ENCODE measurements at regions not wholly inside any gene's neighbourhood (a gene's known extent, or its start where the extent isn't known, plus 50 kb on each side); places are given as distances from the start of the nearest gene placed in this dataset.

DNA sequence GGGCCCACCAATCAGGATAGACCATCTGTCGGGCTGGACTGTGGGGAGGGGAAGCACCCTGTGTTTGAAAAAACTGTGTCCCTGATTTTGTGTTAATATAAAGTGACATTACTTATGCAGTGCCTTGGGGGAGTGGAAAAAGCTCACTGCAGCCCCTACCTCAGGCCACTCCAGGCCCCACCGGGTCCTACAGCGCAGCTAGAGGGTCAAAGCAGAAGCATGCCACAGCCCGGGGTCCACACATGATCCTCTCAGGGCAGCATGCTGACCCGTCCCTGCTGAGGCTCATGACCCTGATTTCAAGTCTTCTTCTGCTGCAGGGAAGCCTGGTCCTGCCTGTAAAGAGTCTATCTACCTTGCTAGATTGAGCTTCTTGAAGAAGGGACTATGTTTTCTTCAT lies 133.0 kb upstream of the PLCB4 start:
- ATAC-seq (no peak), DNase-seq (no peak)
- Mint-ChIP-seq H3K27ac (no peak overlapping the region), H3K4me3 (no peak overlapping the region), H3K27me3 (no peaks in the 10 kb centered on the region), H3K36me3 (no peaks in the 10 kb centered on the region), H3K4me1 (no peaks in the 10 kb centered on the region), H3K9me3 (ENCODE audit: low read depth) (peaks cover 7% of the 10 kb centered on the region)
- CTCF ChIA-PET: no interaction called here

DNA sequence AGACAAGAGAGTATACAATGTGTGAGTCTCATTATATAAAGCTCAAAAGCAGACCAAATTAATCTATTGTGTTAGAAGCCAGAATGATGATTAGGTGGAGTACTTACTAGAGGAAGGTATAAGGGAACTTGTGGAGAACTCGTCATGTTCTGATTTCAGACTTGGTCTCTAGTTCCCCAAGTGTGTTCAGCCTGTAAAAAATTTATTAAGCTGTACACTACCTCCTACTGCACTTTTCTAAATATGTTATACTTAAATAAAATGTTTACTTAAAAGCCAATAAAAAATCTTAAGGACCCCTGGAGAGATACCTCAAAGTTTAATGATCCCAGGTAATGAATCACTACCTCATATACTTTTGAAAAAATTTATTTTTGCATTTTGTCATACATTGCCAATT lies 130.4 kb upstream of the PLCB4 start:
- Mint-ChIP-seq H3K9me3 (ENCODE audit: low read depth) (peaks cover 7% of the 10 kb centered on the region), H3K36me3 (no peaks in the 10 kb centered on the region), H3K27me3 (no peaks in the 10 kb centered on the region), H3K4me1 (no peaks in the 10 kb centered on the region), H3K4me3 (no peak overlapping the region), H3K27ac (no peak overlapping the region)
- no peak for DNase-seq
- CTCF ChIA-PET: no interaction called here
- ATAC-seq: no peak

DNA sequence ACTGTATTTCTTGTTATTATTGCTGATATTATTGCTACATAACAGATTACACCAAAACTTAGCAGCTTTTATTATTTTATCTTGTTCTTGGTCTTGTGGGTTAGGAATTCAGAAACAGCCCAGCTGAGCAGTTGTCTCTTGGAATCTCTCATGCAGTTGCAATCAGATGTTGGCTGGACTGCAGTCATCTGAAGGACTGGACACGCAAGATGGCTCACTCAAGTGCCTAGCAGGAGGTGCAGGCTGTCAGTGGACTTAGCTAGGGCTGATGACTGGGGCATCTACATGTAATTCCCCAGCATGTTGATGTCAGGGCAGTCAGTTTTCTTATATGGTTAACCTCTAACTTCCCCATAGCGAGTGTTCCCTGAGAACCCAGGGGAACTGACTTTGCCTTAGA lies 128.6 kb upstream of the PLCB4 start:
- CTCF ChIA-PET: no interaction called here
- DNase-seq: no peak
- peaks cover 6% of the 10 kb centered on the region for H3K9me3 Mint-ChIP-seq (ENCODE audit: low read depth)
- no peak for ATAC-seq
- H3K4me3 Mint-ChIP-seq: no peak overlapping the region
- no peak overlapping the region for H3K27ac Mint-ChIP-seq
- no peaks in the 10 kb centered on the region for H3K36me3 Mint-ChIP-seq
- no peaks in the 10 kb centered on the region for H3K4me1 Mint-ChIP-seq
- H3K27me3 Mint-ChIP-seq: no peaks in the 10 kb centered on the region

DNA sequence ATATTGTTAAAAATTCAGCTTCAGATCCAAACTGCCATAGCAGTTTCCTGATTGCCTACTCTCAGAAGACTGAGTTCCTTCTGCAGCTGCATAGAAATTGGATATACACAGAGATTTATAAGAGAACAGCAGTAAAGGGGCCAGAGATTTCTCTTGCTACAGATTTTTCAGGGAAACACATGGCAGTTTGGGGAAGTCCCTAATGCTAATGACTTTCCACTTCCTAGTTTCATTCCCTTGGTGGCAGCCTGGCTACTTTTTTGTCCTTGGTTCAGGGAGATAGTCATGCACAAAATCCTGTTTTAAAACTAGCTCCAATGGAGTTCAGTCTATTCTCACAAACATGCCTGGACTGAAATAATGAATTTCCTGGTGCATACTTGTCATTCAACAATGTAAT lies 125.3 kb upstream of the PLCB4 start:
- no peaks in the 10 kb centered on the region for H3K27me3 Mint-ChIP-seq
- no peaks in the 10 kb centered on the region for H3K4me1 Mint-ChIP-seq
- CTCF ChIA-PET: no interaction called here
- no peak overlapping the region for H3K27ac Mint-ChIP-seq
- no peak overlapping the region for H3K4me3 Mint-ChIP-seq
- ATAC-seq (no peak), DNase-seq (no peak)
- H3K36me3 Mint-ChIP-seq: no peaks in the 10 kb centered on the region
- H3K9me3 Mint-ChIP-seq (ENCODE audit: low read depth): peaks cover 2% of the 10 kb centered on the region

DNA sequence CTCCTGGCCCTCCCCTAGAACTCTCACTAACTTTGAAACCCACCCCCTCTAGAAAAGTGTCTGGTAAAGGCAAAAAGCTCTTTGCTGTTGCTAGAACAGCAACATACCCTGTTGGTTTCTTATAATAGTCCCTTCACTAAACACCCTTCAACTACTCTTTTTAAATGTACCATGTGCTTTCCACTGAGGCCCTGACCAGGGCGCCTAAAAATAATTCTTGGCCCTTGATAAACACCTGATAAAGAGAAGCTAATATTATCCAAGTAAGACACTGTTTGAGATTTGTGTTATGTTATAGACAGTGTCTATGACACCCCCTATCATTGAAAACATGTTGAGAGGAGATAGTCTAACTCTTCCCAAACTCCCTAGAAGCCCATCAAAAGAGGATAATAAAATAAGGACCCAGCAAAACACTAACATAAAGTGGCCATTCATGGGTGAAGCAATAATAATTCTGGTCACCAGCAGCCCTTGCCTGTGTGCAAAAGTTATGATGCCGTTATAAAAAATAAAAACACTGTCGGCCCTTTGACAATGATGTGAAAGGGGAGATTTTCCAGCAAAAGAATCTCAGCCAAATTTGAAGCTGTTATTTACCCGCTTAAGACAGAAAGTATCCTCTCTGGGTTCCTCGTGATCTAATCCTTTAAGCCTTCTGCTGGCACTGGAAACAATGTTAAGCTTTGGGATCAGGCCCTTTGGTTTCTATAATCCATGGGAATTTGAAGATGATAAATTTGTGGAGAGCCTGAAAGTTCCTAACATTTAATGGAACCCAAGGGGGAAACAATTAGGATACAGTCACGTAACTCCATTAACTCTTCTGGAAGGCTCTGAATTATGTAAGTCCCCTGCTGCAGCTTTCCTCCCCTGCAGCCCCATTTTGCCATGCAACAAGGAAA lies 122.6 kb upstream of the PLCB4 start:
- no peak overlapping the region for H3K4me3 Mint-ChIP-seq
- peaks cover 2% of the 10 kb centered on the region for H3K9me3 Mint-ChIP-seq (ENCODE audit: low read depth)
- H3K27ac Mint-ChIP-seq: no peak overlapping the region
- no peak for DNase-seq
- no peak for ATAC-seq
- H3K36me3 Mint-ChIP-seq: no peaks in the 10 kb centered on the region
- H3K27me3 Mint-ChIP-seq: no peaks in the 10 kb centered on the region
- H3K4me1 Mint-ChIP-seq: no peaks in the 10 kb centered on the region
- CTCF ChIA-PET: no interaction called here

DNA sequence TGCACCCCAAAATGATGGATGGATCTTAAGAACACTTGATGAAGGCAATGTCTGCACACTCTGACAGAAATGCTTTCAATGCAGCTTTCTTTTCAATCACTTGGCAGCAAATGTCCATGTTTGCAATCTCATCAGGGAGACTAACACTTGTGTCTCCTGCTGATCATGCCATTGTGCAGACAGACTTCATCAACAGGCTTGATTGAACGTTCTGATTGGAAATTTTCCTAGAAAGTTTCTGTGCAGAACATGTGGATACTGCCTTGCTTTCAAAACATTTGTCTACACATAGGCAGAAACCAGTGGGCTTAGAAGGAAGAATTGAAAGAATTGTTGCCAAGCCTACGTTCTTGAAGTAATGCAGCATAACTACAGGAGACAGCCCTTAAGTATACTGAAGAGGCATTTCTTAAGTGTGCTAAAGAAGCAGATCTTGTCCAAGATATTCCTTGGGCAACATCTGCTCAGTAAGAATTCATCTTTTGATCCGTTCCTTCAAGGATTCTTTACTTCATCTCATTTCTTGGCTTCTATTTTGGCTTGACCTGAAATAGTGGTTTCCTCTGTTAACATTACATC lies 120.4 kb upstream of the PLCB4 start:
- no peak overlapping the region for H3K4me3 Mint-ChIP-seq
- no peaks in the 10 kb centered on the region for H3K4me1 Mint-ChIP-seq
- H3K27me3 Mint-ChIP-seq: no peaks in the 10 kb centered on the region
- CTCF ChIA-PET: no interaction called here
- H3K9me3 Mint-ChIP-seq (ENCODE audit: low read depth): peaks cover 2% of the 10 kb centered on the region
- no peak for DNase-seq
- no peak for ATAC-seq
- no peak overlapping the region for H3K27ac Mint-ChIP-seq
- no peaks in the 10 kb centered on the region for H3K36me3 Mint-ChIP-seq

DNA sequence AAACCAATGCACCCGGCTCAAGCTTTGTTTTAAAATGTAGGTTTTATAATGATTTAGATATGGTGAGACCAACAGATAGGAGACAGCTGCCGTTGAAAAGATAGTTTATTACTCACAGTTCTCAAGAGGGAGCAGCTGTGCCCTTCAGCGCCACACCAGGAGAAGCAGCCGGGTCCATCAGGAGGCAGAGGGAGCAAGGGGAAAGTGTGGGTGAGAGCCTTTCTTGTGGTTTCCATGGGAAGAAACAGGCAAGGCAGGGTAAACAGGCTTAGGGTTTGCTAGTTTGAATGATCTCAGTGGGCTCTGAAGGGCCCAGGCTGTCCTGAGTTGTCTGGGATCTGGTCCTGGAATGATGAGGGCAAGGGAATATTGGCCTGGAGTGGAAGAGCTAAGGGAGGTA lies 117.7 kb upstream of the PLCB4 start:
- no peaks in the 10 kb centered on the region for H3K36me3 Mint-ChIP-seq
- no peaks in the 10 kb centered on the region for H3K27me3 Mint-ChIP-seq
- no peak for DNase-seq
- CTCF ChIA-PET: no interaction called here
- no peak overlapping the region for H3K27ac Mint-ChIP-seq
- no peak overlapping the region for H3K4me3 Mint-ChIP-seq
- H3K4me1 Mint-ChIP-seq: no peaks in the 10 kb centered on the region
- H3K9me3 Mint-ChIP-seq (ENCODE audit: low read depth): peaks cover 2% of the 10 kb centered on the region
- ATAC-seq: no peak

DNA sequence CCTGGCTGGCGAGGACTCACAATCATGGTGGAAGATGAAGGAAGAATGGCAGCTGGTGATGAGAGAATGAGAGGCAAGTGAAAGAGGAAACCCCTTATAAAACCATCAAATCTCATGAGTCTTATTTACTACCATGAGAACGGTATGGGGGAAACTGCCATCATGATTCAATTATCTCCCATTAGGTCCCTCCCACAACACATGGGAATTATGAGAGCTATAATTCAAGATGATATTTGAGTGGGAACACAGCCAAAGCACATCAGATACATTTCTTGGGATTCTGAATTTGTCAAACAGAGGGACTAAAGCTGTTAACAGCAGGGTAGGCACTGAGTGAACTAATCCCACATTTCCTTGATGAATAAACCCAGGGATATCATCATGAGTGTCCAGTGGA lies 116.2 kb upstream of the PLCB4 start:
- CTCF ChIA-PET: no interaction called here
- Mint-ChIP-seq H3K27ac (no peak overlapping the region), H3K4me3 (no peak overlapping the region), H3K4me1 (no peaks in the 10 kb centered on the region), H3K27me3 (no peaks in the 10 kb centered on the region), H3K36me3 (no peaks in the 10 kb centered on the region), H3K9me3 (ENCODE audit: low read depth) (no peaks in the 10 kb centered on the region)
- DNase-seq (no peak), ATAC-seq (no peak)

DNA sequence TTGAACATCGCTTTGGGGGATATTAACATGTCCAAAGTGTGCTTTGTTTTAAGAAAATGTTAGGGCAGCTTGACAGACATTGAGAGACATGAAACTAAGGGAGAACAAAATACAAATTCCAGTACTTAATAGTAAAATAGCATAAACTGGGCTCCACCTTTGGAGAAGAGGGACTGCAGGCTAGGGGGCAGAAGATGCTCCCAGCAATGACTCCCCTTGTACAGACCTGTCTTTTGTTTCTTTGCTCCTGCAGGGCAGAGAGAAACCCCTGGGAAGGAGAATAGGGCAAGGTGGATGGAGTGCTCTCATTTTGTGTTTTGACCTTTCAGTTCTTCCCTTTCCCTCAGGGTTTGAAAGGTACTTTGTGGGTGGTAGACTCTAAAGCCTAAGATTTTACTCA lies 115.6 kb upstream of the PLCB4 start:
- H3K27ac Mint-ChIP-seq: no peak overlapping the region
- DNase-seq (no peak), ATAC-seq (no peak)
- no peak overlapping the region for H3K4me3 Mint-ChIP-seq
- no peaks in the 10 kb centered on the region for H3K9me3 Mint-ChIP-seq (ENCODE audit: low read depth)
- CTCF ChIA-PET: no interaction called here
- no peaks in the 10 kb centered on the region for H3K36me3 Mint-ChIP-seq
- no peaks in the 10 kb centered on the region for H3K4me1 Mint-ChIP-seq
- H3K27me3 Mint-ChIP-seq: no peaks in the 10 kb centered on the region

DNA sequence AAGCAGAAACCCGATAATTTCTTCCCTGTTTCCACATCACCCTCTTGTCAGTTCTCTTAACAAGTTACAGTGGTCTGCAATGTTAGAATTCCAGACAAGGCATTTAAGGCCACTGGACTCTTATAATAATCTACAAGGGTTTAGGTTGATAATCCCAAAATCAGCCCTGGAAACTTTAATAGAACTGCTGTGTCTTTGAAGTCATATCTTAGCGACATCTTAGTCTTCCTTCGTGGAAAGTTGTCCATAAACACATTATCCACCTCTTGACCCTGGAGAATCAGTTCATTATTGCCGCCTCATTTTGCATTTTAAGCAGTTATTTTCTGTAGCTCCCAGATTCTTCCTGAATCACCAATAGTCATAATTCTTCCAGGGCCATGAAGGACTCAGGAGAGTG lies 108.6 kb upstream of the PLCB4 start:
- DNase-seq (no peak), ATAC-seq (no peak)
- CTCF ChIA-PET: no interaction called here
- no peak overlapping the region for H3K4me3 Mint-ChIP-seq
- H3K27ac Mint-ChIP-seq: no peak overlapping the region
- H3K36me3 Mint-ChIP-seq: no peaks in the 10 kb centered on the region
- no peaks in the 10 kb centered on the region for H3K4me1 Mint-ChIP-seq
- H3K27me3 Mint-ChIP-seq: no peaks in the 10 kb centered on the region
- peaks cover 4% of the 10 kb centered on the region for H3K9me3 Mint-ChIP-seq (ENCODE audit: low read depth)

DNA sequence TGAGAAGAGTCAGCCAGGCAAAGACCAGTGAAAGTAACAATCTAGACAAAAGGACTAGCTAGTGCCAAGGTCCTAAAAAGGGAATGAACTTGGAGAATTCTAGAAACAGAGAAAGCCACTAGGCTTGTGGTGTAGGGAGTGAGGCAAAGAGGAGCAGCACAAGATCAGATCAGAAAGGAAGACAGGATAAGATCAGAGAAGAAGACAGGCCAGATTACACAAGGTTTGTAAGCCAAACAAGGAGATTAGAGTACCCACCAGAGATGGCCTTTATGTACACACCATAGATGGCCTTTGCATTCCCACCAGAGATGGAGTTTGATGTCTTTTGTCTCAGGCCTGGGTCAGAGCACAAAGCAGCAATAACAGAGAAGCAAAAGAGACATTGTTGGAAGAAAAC lies 105.6 kb upstream of the PLCB4 start:
- DNase-seq: no peak
- ATAC-seq: no peak
- H3K9me3 Mint-ChIP-seq (ENCODE audit: low read depth): peaks cover 4% of the 10 kb centered on the region
- no peaks in the 10 kb centered on the region for H3K27me3 Mint-ChIP-seq
- H3K4me3 Mint-ChIP-seq: no peak overlapping the region
- H3K4me1 Mint-ChIP-seq: no peaks in the 10 kb centered on the region
- no peak overlapping the region for H3K27ac Mint-ChIP-seq
- H3K36me3 Mint-ChIP-seq: no peaks in the 10 kb centered on the region
- CTCF ChIA-PET: no interaction called here

DNA sequence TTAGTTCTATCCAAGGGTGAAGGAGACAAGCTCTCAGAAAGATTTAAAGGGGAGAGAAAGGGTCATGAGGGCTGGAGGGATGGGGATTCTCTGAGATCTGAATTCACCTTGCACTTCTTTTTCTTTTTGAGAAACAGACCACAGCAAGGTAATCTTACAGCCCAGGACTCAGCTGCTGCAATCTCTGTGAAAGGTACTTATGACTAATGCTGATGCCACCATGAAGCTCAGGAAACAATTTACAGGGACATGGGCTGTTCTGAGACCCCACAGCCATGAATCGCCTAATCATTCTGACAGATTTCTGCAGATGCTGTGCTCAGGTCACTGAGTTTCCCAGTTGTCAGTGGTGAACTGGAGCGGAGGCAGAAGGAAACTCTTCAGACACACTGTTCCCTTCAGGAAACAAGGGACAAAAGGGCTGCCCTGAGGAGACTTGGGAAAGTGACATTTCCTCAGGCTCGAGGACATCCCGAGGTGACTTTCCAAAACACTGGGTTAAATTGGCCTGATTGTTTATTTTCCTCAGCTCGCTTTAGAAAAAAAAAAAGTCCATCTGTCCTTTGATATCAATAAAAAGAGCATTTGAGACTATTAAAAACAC lies 103.8 kb upstream of the PLCB4 start:
- no peaks in the 10 kb centered on the region for H3K4me1 Mint-ChIP-seq
- CTCF ChIA-PET: no interaction called here
- ATAC-seq (no peak), DNase-seq (no peak)
- H3K27me3 Mint-ChIP-seq: no peaks in the 10 kb centered on the region
- H3K27ac Mint-ChIP-seq: no peak overlapping the region
- H3K4me3 Mint-ChIP-seq: no peak overlapping the region
- no peaks in the 10 kb centered on the region for H3K36me3 Mint-ChIP-seq
- H3K9me3 Mint-ChIP-seq (ENCODE audit: low read depth): peaks cover 4% of the 10 kb centered on the region

DNA sequence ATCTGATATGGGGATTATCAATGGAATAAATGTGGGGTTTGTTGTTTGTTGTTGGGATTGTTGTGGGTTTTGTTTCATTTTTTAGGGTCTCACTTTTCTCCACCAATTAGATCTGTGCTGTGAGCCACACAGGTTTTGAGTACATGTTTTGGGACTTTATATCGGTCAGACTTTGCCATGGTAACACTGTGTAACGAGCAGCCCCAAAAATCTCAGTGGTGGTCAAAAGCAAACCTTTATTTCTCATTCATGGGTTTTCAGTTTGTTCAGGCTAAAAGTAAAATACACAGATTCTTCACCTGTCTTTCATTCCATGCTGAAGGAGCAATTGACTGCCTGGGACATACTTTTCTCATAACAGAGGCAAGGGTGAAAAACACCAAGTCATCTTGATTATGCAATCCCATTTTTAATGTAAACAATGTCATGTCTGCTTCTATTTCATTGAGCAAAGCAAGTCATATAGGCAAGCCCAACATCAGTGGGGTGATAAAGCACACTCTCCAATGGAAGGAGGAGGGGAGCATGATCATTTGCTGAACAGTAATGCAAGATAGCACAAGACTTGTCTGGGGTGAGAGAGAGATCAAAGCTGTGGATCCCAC lies 101.1 kb upstream of the PLCB4 start:
- H3K9me3 Mint-ChIP-seq (ENCODE audit: low read depth): peaks cover 4% of the 10 kb centered on the region
- ATAC-seq: no peak

DNA sequence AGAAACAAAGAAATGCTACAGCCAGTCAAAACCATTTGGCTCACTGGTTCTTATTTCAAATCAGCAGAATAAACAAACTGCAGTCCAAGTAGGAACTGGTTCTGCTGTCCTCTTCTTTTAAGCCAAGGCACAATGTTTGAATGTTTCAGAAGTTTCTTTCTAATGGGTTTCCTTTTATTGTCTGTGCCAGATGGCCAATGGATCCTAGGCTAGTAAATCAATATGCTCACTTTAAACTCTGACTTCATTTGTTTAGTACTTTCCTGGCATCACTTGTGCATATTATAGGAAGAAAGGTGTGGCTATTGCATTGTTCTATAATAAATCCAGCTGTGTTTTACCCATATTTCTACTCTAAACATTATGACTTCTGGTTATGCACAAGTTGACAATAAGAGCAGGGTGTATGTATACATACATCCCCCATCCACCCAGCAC lies 99.7 kb upstream of the PLCB4 start:
- no peak overlapping the region for H3K4me3 Mint-ChIP-seq
- no peak overlapping the region for H3K27ac Mint-ChIP-seq
- H3K4me1 Mint-ChIP-seq: no peaks in the 10 kb centered on the region
- H3K9me3 Mint-ChIP-seq (ENCODE audit: low read depth): peaks cover 4% of the 10 kb centered on the region
- DNase-seq (no peak), ATAC-seq (no peak)
- CTCF ChIA-PET: interaction anchor here (1.0 kb wide), 1 partner anchor 11 kb away, joined by 3 read pairs; no protein-coding TSS in a partner anchor
- H3K36me3 Mint-ChIP-seq: no peaks in the 10 kb centered on the region
- H3K27me3 Mint-ChIP-seq: no peaks in the 10 kb centered on the region

More for the DNA sequence above, 101.1 kb upstream of the PLCB4 start:
- CTCF ChIA-PET: no interaction called here
- no peak for DNase-seq
- H3K4me1 Mint-ChIP-seq: no peaks in the 10 kb centered on the region
- H3K4me3 Mint-ChIP-seq: no peak overlapping the region
- no peaks in the 10 kb centered on the region for H3K36me3 Mint-ChIP-seq
- H3K27ac Mint-ChIP-seq: no peak overlapping the region
- H3K27me3 Mint-ChIP-seq: no peaks in the 10 kb centered on the region
